GM12892 (cell line): ENCODE measurements at regions not wholly inside any gene's neighbourhood (a gene's known extent, or its start where the extent isn't known, plus 50 kb on each side); places are given as distances from the start of the nearest gene placed in this dataset.

Experiments
- DNase-seq: peaks from one replicate; pipeline ENCODE4 v3.0.0; 2011; ENCODE audit not compliant: insufficient read length
- FAIRE-seq: peaks from 2 replicates; lab custom pipeline; 2011; peaks lifted over from hg19 to GRCh38; lab: Jason Lieb, UNC
- POLR2A ChIP-seq: IDR thresholded peaks from 2 replicates; pipeline ENCODE4 v1.6.1; 2011; ENCODE audit warnings: low read depth, low read length, control low read depth
- POLR2AphosphoS5 ChIP-seq: IDR thresholded peaks from 2 replicates; pipeline ENCODE4 v1.6.1; 2011; ENCODE audit warnings: low read depth, low read length, control low read depth
- TAF1 ChIP-seq: IDR thresholded peaks from 2 replicates; pipeline ENCODE4 v1.6.1; 2011; ENCODE audit warnings: low read depth, mild to moderate bottlenecking, control low read depth, low read length, borderline replicate concordance

- FAIRE-seq (no peak), DNase-seq (no peak)
- TF ChIP-seq POLR2A (no peak), POLR2AphosphoS5 (no peak), TAF1 (no peak)
These were observed 166.9 kb upstream of the DCN start for GRCh38 chr12:91349476-91349875.

- TF ChIP-seq POLR2A (no peak), POLR2AphosphoS5 (no peak), TAF1 (no peak)
- FAIRE-seq, result no peak
- no peak for DNase-seq
These were observed 165.0 kb upstream of the DCN start for GRCh38 chr12:91347481-91348214.

- no peak for FAIRE-seq
These were observed 164.2 kb upstream of the DCN start for GRCh38 chr12:91346827-91347226.

GRCh38 chr12:91344408-91344807 lies 161.8 kb upstream of the DCN start:
- TF ChIP-seq TAF1, result no peak
- no peak for TF ChIP-seq POLR2AphosphoS5
- no peak for TF ChIP-seq POLR2A
- FAIRE-seq, result no peak
- DNase-seq, result no peak

More at GRCh38 chr12:91346827-91347226, 164.2 kb upstream of the DCN start:
- no peak for DNase-seq
- TF ChIP-seq TAF1 (no peak), POLR2AphosphoS5 (no peak), POLR2A (no peak)

- TF ChIP-seq POLR2AphosphoS5, result no peak
- no peak for TF ChIP-seq TAF1
- TF ChIP-seq POLR2A, result no peak
- FAIRE-seq (no peak), DNase-seq (no peak)
These were observed 160.4 kb upstream of the DCN start for GRCh38 chr12:91343010-91343409.

- FAIRE-seq (no peak), DNase-seq (no peak)
- TF ChIP-seq POLR2A (no peak), POLR2AphosphoS5 (no peak), TAF1 (no peak)
These were observed 156.5 kb upstream of the DCN start for GRCh38 chr12:91339106-91339505.

GRCh38 chr12:91335699-91336098 lies 153.1 kb upstream of the DCN start:
- TF ChIP-seq TAF1, result no peak
- TF ChIP-seq POLR2A, result no peak
- TF ChIP-seq POLR2AphosphoS5, result no peak
- no peak for DNase-seq
- no peak for FAIRE-seq

- TF ChIP-seq TAF1, result no peak
- no peak for TF ChIP-seq POLR2AphosphoS5
- TF ChIP-seq POLR2A, result no peak
- FAIRE-seq (no peak), DNase-seq (no peak)
These were observed 151.3 kb upstream of the DCN start for GRCh38 chr12:91333966-91334365.

GRCh38 chr12:91332302-91332701 lies 149.7 kb upstream of the DCN start:
- DNase-seq (no peak), FAIRE-seq (no peak)
- no peak for TF ChIP-seq POLR2A
- TF ChIP-seq POLR2AphosphoS5, result no peak
- no peak for TF ChIP-seq TAF1

- DNase-seq (no peak), FAIRE-seq (no peak)
- no peak for TF ChIP-seq TAF1
- TF ChIP-seq POLR2AphosphoS5, result no peak
- TF ChIP-seq POLR2A, result no peak
These were observed 148.8 kb upstream of the DCN start for GRCh38 chr12:91331371-91331770.

- TF ChIP-seq POLR2AphosphoS5 (no peak), POLR2A (no peak)
- FAIRE-seq, result no peak
- no peak for DNase-seq
These were observed 145.8 kb upstream of the DCN start for GRCh38 chr12:91328451-91328850.

GRCh38 chr12:91327889-91328288 lies 145.3 kb upstream of the DCN start:
- TF ChIP-seq POLR2A (no peak), TAF1 (no peak), POLR2AphosphoS5 (no peak)
- FAIRE-seq (no peak), DNase-seq (no peak)

- no peak for TF ChIP-seq POLR2A
- no peak for TF ChIP-seq TAF1
- no peak for TF ChIP-seq POLR2AphosphoS5
- DNase-seq (no peak), FAIRE-seq (no peak)
These were observed 144.5 kb upstream of the DCN start for GRCh38 chr12:91327131-91327530.
